GM12892 (cell line): ENCODE measurements at regions not wholly inside any gene's neighbourhood (a gene's known extent, or its start where the extent isn't known, plus 50 kb on each side); places are given as distances from the start of the nearest gene placed in this dataset.

Experiments used
- POLR2A ChIP-seq: IDR thresholded peaks from 2 replicates; pipeline ENCODE4 v1.6.1; 2011; ENCODE audit warnings: low read depth, low read length, control low read depth
- POLR2AphosphoS5 ChIP-seq: IDR thresholded peaks from 2 replicates; pipeline ENCODE4 v1.6.1; 2011; ENCODE audit warnings: low read depth, low read length, control low read depth
- TAF1 ChIP-seq: IDR thresholded peaks from 2 replicates; pipeline ENCODE4 v1.6.1; 2011; ENCODE audit warnings: low read depth, mild to moderate bottlenecking, control low read depth, low read length, borderline replicate concordance

GRCh38 chr19:30851646-30852045 is 479.5 kb downstream of the ZNF536 start:
- TF ChIP-seq POLR2AphosphoS5 (no peak), POLR2A (no peak), TAF1 (no peak)
